Mammary epithelial cell (primary cell): ENCODE measurements at regions not wholly inside any gene's neighbourhood (a gene's known extent, or its start where the extent isn't known, plus 50 kb on each side); places are given as distances from the start of the nearest gene placed in this dataset.

Source experiments
- CTCF ChIP-seq, 2 donors: IDR thresholded peaks in 1 of 2; conservative IDR thresholded peaks in 1 of 2; 2 replicates each; pipeline ENCODE4 v1.5.1; 2011 to 2012; ENCODE audit warnings: inconsistent platforms in 2 of 2, low read length in 2 of 2, mild to moderate bottlenecking in 2 of 2, control low read depth in 1 of 2, low read depth in 1 of 2; ENCODE audit not compliant: insufficient read depth in 1 of 2; ENCODE audit errors: extremely low read depth in 1 of 2
- EZH2 ChIP-seq: IDR thresholded peaks from 2 replicates; pipeline ENCODE4 v1.6.1; 2012; ENCODE audit warnings: low read length, inconsistent platforms, borderline replicate concordance

DNA sequence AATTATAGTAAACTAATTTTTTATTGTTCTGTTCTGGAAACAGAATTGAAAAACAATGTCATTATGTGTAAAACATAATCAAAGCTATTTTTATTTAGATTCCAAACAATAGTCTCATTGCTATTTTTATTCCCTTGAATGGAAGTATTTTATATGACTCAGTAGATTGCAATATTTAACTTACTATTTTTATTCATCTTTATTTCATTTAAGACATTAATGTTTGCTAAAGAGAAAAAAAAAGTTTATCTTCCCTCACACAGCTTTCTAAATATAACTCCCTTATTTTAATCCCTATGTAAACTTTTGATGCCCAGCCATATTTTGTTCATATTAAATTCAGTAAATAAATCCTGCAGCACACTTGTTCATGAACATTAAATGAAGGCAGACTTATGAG, 622.4 kb downstream of the SLC6A15 start:
- TF ChIP-seq CTCF (conservative IDR thresholded peaks at IDR 0.05 in 1 of 2, IDR thresholded peaks at IDR 0.05 in 1 of 2; ENCODE audit: extremely low read depth in 1 of 2, insufficient read depth in 1 of 2, low read depth in 1 of 2, low read length in 2 of 2) = no peak
- TF ChIP-seq EZH2 = no peak
